ENCODE measurements at regions not wholly inside any gene's neighbourhood (a gene's known extent, or its start where the extent isn't known, plus 50 kb on each side); places are given as distances from the start of the nearest gene placed in this dataset.
A peak's percentile ranks its signal among the peaks of the same experiment; 100 is the strongest.

- Histone ChIP-seq H3K4me3 (ENCODE audit: insufficient read depth, low read depth, low read length) (no peak overlapping the region), H3K79me2 (ENCODE audit: insufficient read depth, low read length) (no peaks in the 10 kb centered on the region), H2AFZ (ENCODE audit: low read depth, low read length) (no peak overlapping the region), H3K4me2 (ENCODE audit: low read length) (no peak overlapping the region), H3K9ac (ENCODE audit: low read length) (no peak overlapping the region), H4K20me1 (ENCODE audit: insufficient read depth, low read length) (no peaks in the 10 kb centered on the region), H3K27me3 (ENCODE audit: insufficient read depth, low read length) (no peaks in the 10 kb centered on the region), H3K27ac (ENCODE audit: low read depth, low read length) (no peak overlapping the region), H3K9me3 (ENCODE audit: insufficient read depth, low read depth, low read length) (no peaks in the 10 kb centered on the region), H3K36me3 (ENCODE audit: insufficient read depth, low read length) (no peaks in the 10 kb centered on the region), H3K4me1 (ENCODE audit: insufficient read depth, low read length) (peaks cover 9% of the 10 kb centered on the region)
- FAIRE-seq (no peak), DNase-seq (ENCODE audit: low read depth) (no peak)
- Mint-ChIP-seq H3K27ac (ENCODE audit: unreplicated experiment) (no peak overlapping the region), H3K36me3 (ENCODE audit: low read depth, unreplicated experiment) (no peaks in the 10 kb centered on the region), H3K4me1 (ENCODE audit: low read depth, unreplicated experiment) (peaks cover 10% of the 10 kb centered on the region), H3K27me3 (ENCODE audit: low read depth, unreplicated experiment) (no peaks in the 10 kb centered on the region), H3K9me3 (ENCODE audit: unreplicated experiment) (no peaks in the 10 kb centered on the region), H3K4me3 (ENCODE audit: unreplicated experiment) (no peak overlapping the region)
- TF ChIP-seq EZH2 (IDR thresholded peaks at IDR 0.05; ENCODE audit: insufficient read depth, low read length) (no peak), CTCF (IDR thresholded peaks at IDR 0.05; ENCODE audit: insufficient read depth, low read depth, low read length) (no peak)
These were observed 79.6 kb upstream of the NABP1 start for GRCh38 chr2:191598296-191598695.

- Histone ChIP-seq H3K4me1 (ENCODE audit: insufficient read depth, low read length) (no peaks in the 10 kb centered on the region), H3K4me2 (ENCODE audit: low read length) (no peak overlapping the region), H3K79me2 (ENCODE audit: insufficient read depth, low read length) (no peaks in the 10 kb centered on the region), H3K27ac (ENCODE audit: low read depth, low read length) (no peak overlapping the region), H3K9ac (ENCODE audit: low read length) (no peak overlapping the region), H4K20me1 (ENCODE audit: insufficient read depth, low read length) (no peaks in the 10 kb centered on the region), H3K36me3 (ENCODE audit: insufficient read depth, low read length) (no peaks in the 10 kb centered on the region), H3K27me3 (ENCODE audit: insufficient read depth, low read length) (no peaks in the 10 kb centered on the region), H3K4me3 (ENCODE audit: insufficient read depth, low read depth, low read length) (no peak overlapping the region), H2AFZ (ENCODE audit: low read depth, low read length) (no peak overlapping the region), H3K9me3 (ENCODE audit: insufficient read depth, low read depth, low read length) (no peaks in the 10 kb centered on the region)
- FAIRE-seq (no peak), DNase-seq (ENCODE audit: low read depth) (no peak)
- peaks cover 7% of the 10 kb centered on the region for H3K4me1 Mint-ChIP-seq (ENCODE audit: low read depth, unreplicated experiment)
- H3K27me3 Mint-ChIP-seq (ENCODE audit: low read depth, unreplicated experiment): no peaks in the 10 kb centered on the region
- H3K9me3 Mint-ChIP-seq (ENCODE audit: unreplicated experiment): no peaks in the 10 kb centered on the region
- H3K4me3 Mint-ChIP-seq (ENCODE audit: unreplicated experiment): no peak overlapping the region
- no peaks in the 10 kb centered on the region for H3K36me3 Mint-ChIP-seq (ENCODE audit: low read depth, unreplicated experiment)
- TF ChIP-seq EZH2 (IDR thresholded peaks at IDR 0.05; ENCODE audit: insufficient read depth, low read length) (no peak), CTCF (IDR thresholded peaks at IDR 0.05; ENCODE audit: insufficient read depth, low read depth, low read length) (no peak)
- peak overlapping the region; percentile 31 for H3K27ac Mint-ChIP-seq (ENCODE audit: unreplicated experiment)
These were observed 76.9 kb upstream of the NABP1 start for GRCh38 chr2:191601060-191601459.

- Mint-ChIP-seq H3K27ac (ENCODE audit: unreplicated experiment) (no peak overlapping the region), H3K4me3 (ENCODE audit: unreplicated experiment) (no peak overlapping the region), H3K27me3 (ENCODE audit: low read depth, unreplicated experiment) (no peaks in the 10 kb centered on the region), H3K36me3 (ENCODE audit: low read depth, unreplicated experiment) (no peaks in the 10 kb centered on the region), H3K9me3 (ENCODE audit: unreplicated experiment) (peaks cover 2% of the 10 kb centered on the region), H3K4me1 (ENCODE audit: low read depth, unreplicated experiment) (peaks cover 8% of the 10 kb centered on the region)
- DNase-seq (ENCODE audit: low read depth) (no peak), FAIRE-seq (peak; percentile 39)
- Histone ChIP-seq H3K4me3 (ENCODE audit: insufficient read depth, low read depth, low read length) (no peak overlapping the region), H3K36me3 (ENCODE audit: insufficient read depth, low read length) (no peaks in the 10 kb centered on the region), H3K27me3 (ENCODE audit: insufficient read depth, low read length) (no peaks in the 10 kb centered on the region), H4K20me1 (ENCODE audit: insufficient read depth, low read length) (no peaks in the 10 kb centered on the region), H2AFZ (ENCODE audit: low read depth, low read length) (no peak overlapping the region), H3K79me2 (ENCODE audit: insufficient read depth, low read length) (no peaks in the 10 kb centered on the region), H3K9ac (ENCODE audit: low read length) (no peak overlapping the region), H3K4me1 (ENCODE audit: insufficient read depth, low read length) (no peaks in the 10 kb centered on the region), H3K9me3 (ENCODE audit: insufficient read depth, low read depth, low read length) (no peaks in the 10 kb centered on the region), H3K27ac (ENCODE audit: low read depth, low read length) (no peak overlapping the region), H3K4me2 (ENCODE audit: low read length) (no peak overlapping the region)
- TF ChIP-seq CTCF (IDR thresholded peaks at IDR 0.05; ENCODE audit: insufficient read depth, low read depth, low read length): no peak
- TF ChIP-seq EZH2 (IDR thresholded peaks at IDR 0.05; ENCODE audit: insufficient read depth, low read length): no peak
These were observed 73.8 kb upstream of the NABP1 start for GRCh38 chr2:191604154-191604553.
